Activated T-helper 2 cell treated with anti-CD3 and anti-CD28 coated beads, Interferon-gamma antibody, Interleukin-2, Interleukin-4, amounts not matched to agents 10 μg/mL and 5 μg/mL and 100 μg/mL, durations not matched to agents 14 hours and 24 hours and 36 hours (primary cell): ENCODE measurements at regions not wholly inside any gene's neighbourhood (a gene's known extent, or its start where the extent isn't known, plus 50 kb on each side); places are given as distances from the start of the nearest gene placed in this dataset.

Experiments used
- DNase-seq: peaks from one replicate; pipeline ENCODE4 v3.0.0; 2021; ENCODE audit warnings: low spot score
- H3K27ac Mint-ChIP-seq: one replicate; pipeline ENCODE4 v1.8.0; 2021; ENCODE audit warnings: mixed read lengths
- H3K27me3 Mint-ChIP-seq: one replicate; pipeline ENCODE4 v1.8.0; 2021; ENCODE audit warnings: low read depth, mixed read lengths
- H3K36me3 Mint-ChIP-seq: one replicate; pipeline ENCODE4 v1.8.0; 2021; ENCODE audit warnings: low read depth, mixed read lengths
- H3K4me1 Mint-ChIP-seq: one replicate; pipeline ENCODE4 v1.8.0; 2021; ENCODE audit warnings: low read depth, mixed read lengths
- H3K4me3 Mint-ChIP-seq: one replicate; pipeline ENCODE4 v1.8.0; 2021; ENCODE audit warnings: low read depth, mild to moderate bottlenecking, moderate library complexity, mixed read lengths
- H3K9me3 Mint-ChIP-seq: one replicate; pipeline ENCODE4 v1.8.0; 2021; ENCODE audit warnings: mixed read lengths
- intact Hi-C: fragments of 100-400 bp; cut with micrococcal nuclease; formaldehyde crosslinking; loops from one replicate; pipeline ENCODE4 v1.15.1; 2023

DNA sequence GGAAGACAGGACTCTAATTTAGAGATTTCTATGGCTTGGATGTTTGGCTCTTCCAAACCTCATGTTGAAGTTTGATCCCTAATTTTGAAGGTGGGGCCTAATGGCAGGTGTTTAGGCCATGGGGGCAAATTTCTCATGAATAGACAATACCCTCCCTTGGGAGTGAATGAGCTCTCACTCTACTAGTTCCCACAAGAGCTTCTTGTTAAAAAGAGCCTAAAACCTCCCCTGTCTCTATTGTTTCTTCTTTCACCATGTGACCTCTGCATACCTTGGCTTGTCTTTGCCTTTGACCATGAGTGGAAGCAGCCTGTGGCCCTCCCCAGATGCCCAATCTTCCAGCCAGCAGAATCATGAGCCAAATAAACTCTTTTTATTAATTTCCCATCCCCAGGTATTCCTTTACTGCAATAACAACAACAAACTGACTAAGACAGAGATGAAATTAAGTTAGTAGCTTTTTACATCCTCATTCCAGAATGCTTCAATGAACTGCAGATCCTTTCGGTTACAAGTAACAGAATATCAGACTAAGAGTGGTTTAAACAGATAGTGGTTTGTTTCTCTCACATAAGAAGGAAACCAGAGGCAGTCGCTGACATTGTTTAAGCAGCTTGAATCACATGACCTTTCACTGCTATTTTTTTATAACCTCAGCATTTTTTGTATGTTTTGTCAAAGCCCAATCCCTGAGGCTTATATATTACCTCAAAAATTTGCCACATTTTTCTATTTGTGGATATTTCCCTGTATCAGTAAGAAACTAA lies 1013.3 kb upstream of the SEMA6D start:
- H3K9me3 Mint-ChIP-seq, result peaks cover 51% of the 10 kb centered on the region
- no peak overlapping the region for H3K27ac Mint-ChIP-seq
- no peaks in the 10 kb centered on the region for H3K27me3 Mint-ChIP-seq
- no peaks in the 10 kb centered on the region for H3K36me3 Mint-ChIP-seq
- no peaks in the 10 kb centered on the region for H3K4me1 Mint-ChIP-seq
- intact Hi-C loops, result no loop called here
- no peak for DNase-seq
- no peak overlapping the region for H3K4me3 Mint-ChIP-seq

GRCh38 chr15:46707452-46707851 lies 1009.9 kb upstream of the SEMA6D start:
- H3K4me1 Mint-ChIP-seq, result no peaks in the 10 kb centered on the region
- peaks cover 53% of the 10 kb centered on the region for H3K9me3 Mint-ChIP-seq
- no peak overlapping the region for H3K4me3 Mint-ChIP-seq
- H3K27ac Mint-ChIP-seq, result no peak overlapping the region
- H3K36me3 Mint-ChIP-seq, result no peaks in the 10 kb centered on the region
- no peak for DNase-seq
- intact Hi-C loops, result no loop called here
- H3K27me3 Mint-ChIP-seq, result no peaks in the 10 kb centered on the region

GRCh38 chr15:46708226-46708625 lies 1009.1 kb upstream of the SEMA6D start:
- intact Hi-C loops, result no loop called here

DNA sequence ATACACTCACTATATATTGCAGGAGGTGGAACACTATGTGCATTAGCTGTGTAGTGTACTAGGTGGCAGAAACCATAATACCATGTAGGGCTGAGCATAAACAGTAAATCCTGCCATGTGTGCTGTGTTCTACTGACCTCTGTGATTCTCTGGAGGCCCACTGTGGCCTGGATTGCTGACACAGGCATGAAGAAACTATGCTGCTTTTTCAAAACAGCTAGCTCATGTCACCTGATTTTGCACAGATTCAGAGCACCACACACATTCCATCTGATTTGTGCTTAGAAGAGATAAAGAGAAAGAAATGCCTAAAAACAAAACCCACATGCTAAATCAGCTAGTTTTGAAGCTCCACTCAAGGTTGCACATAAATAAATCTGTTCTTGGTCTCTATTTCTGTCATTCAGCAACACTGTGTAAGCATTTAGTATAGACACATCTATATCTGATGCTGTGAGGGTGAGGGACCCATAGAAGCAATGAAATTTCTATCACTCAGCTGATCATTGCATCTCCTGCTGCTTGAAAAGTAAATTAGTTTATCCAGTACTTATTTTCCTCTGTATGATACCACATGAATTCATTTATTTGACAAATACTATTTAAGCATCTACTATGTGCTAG lies 1007.7 kb upstream of the SEMA6D start:
- DNase-seq, result no peak
- Mint-ChIP-seq H3K4me1 (no peaks in the 10 kb centered on the region), H3K36me3 (no peaks in the 10 kb centered on the region), H3K27ac (no peak overlapping the region), H3K27me3 (no peaks in the 10 kb centered on the region), H3K9me3 (peaks cover 54% of the 10 kb centered on the region), H3K4me3 (no peak overlapping the region)
- intact Hi-C loops, result no loop called here

More at GRCh38 chr15:46708226-46708625, 1009.1 kb upstream of the SEMA6D start:
- H3K4me3 Mint-ChIP-seq, result no peak overlapping the region
- H3K9me3 Mint-ChIP-seq, result peaks cover 52% of the 10 kb centered on the region
- DNase-seq, result no peak
- no peaks in the 10 kb centered on the region for H3K36me3 Mint-ChIP-seq
- H3K4me1 Mint-ChIP-seq, result no peaks in the 10 kb centered on the region
- no peaks in the 10 kb centered on the region for H3K27me3 Mint-ChIP-seq
- H3K27ac Mint-ChIP-seq, result no peak overlapping the region

GRCh38 chr15:46710401-46710960 lies 1006.8 kb upstream of the SEMA6D start:
- DNase-seq, result no peak
- intact Hi-C loops, result no loop called here
- Mint-ChIP-seq H3K9me3 (peaks cover 54% of the 10 kb centered on the region), H3K4me3 (no peak overlapping the region), H3K27me3 (no peaks in the 10 kb centered on the region), H3K4me1 (no peaks in the 10 kb centered on the region), H3K27ac (no peak overlapping the region), H3K36me3 (no peaks in the 10 kb centered on the region)

- Mint-ChIP-seq H3K27me3 (no peaks in the 10 kb centered on the region), H3K4me1 (no peaks in the 10 kb centered on the region), H3K9me3 (peaks cover 33% of the 10 kb centered on the region), H3K4me3 (no peak overlapping the region), H3K36me3 (no peaks in the 10 kb centered on the region), H3K27ac (no peak overlapping the region)
- no peak for DNase-seq
- intact Hi-C loops, result no loop called here
Measured at GRCh38 chr15:46713045-46713444, 1004.3 kb upstream of the SEMA6D start.

GRCh38 chr15:46714950-46715349 lies 1002.4 kb upstream of the SEMA6D start:
- Mint-ChIP-seq H3K27ac (no peak overlapping the region), H3K27me3 (no peaks in the 10 kb centered on the region), H3K9me3 (peaks cover 20% of the 10 kb centered on the region), H3K4me3 (no peak overlapping the region), H3K36me3 (no peaks in the 10 kb centered on the region), H3K4me1 (no peaks in the 10 kb centered on the region)
- DNase-seq, result no peak
- intact Hi-C loops, result no loop called here

- Mint-ChIP-seq H3K36me3 (no peaks in the 10 kb centered on the region), H3K27ac (no peak overlapping the region), H3K27me3 (no peaks in the 10 kb centered on the region), H3K4me3 (no peak overlapping the region), H3K9me3 (peaks cover 51% of the 10 kb centered on the region), H3K4me1 (no peaks in the 10 kb centered on the region)
- intact Hi-C loops, result no loop called here
- DNase-seq, result no peak
Measured at GRCh38 chr15:46723308-46723707, 994.0 kb upstream of the SEMA6D start.

- Mint-ChIP-seq H3K27me3 (no peaks in the 10 kb centered on the region), H3K4me3 (no peak overlapping the region), H3K4me1 (no peaks in the 10 kb centered on the region), H3K27ac (no peak overlapping the region), H3K36me3 (no peaks in the 10 kb centered on the region), H3K9me3 (peaks cover 37% of the 10 kb centered on the region)
- no peak for DNase-seq
- intact Hi-C loops, result no loop called here
Measured at GRCh38 chr15:46732060-46732459, 985.2 kb upstream of the SEMA6D start.

GRCh38 chr15:46735115-46735514 lies 982.2 kb upstream of the SEMA6D start:
- H3K36me3 Mint-ChIP-seq, result no peaks in the 10 kb centered on the region
- no peaks in the 10 kb centered on the region for H3K27me3 Mint-ChIP-seq
- intact Hi-C loops, result no loop called here
- no peak overlapping the region for H3K27ac Mint-ChIP-seq
- no peaks in the 10 kb centered on the region for H3K4me1 Mint-ChIP-seq
- H3K9me3 Mint-ChIP-seq, result peaks cover 30% of the 10 kb centered on the region
- H3K4me3 Mint-ChIP-seq, result no peak overlapping the region
- DNase-seq, result no peak

DNA sequence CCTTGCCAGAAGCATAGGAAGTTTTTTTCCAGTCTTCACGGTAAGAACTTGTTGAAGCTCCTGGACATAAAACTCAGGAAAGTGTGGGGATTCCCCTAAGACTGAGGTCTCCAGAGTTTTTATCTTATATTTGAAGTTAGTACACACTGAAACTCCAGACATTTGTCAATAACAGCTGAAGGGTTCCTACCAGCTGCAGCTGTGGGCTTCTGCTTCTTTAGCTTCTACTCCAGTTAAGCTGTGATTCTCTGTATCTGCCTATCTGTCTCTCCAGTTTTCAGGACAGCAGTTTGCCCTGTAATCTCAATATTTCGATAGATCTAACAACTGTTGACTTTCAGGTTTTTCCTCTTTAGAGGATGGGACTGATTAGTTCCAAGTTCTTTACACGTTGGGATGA lies 966.0 kb upstream of the SEMA6D start:
- H3K4me1 Mint-ChIP-seq, result no peaks in the 10 kb centered on the region

DNA sequence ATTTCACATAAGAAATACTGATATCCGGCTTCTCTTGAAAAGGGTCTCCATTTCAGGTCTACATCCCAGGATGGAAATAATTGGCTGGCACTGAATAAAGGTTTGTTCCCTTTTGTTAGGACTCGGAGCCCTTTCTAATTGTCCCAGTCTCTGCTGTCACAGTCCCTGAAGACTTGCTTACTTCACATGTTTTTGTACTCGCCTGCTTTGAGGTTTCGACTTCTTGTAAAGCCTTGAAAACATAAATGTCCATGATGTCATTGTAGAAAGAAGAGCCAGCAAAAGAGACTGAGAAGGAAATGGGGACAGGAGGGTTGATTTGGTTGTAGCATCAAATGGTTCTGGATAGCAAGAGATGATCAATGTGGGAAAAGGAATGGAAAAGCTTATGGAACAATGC lies 963.4 kb upstream of the SEMA6D start:
- no peaks in the 10 kb centered on the region for H3K36me3 Mint-ChIP-seq
- no peak overlapping the region for H3K4me3 Mint-ChIP-seq
- H3K27me3 Mint-ChIP-seq, result no peaks in the 10 kb centered on the region
- no peak for DNase-seq
- intact Hi-C loops, result no loop called here
- H3K27ac Mint-ChIP-seq, result no peak overlapping the region
- H3K4me1 Mint-ChIP-seq, result no peaks in the 10 kb centered on the region
- H3K9me3 Mint-ChIP-seq, result peaks cover 49% of the 10 kb centered on the region

More for the DNA sequence above, 966.0 kb upstream of the SEMA6D start:
- Mint-ChIP-seq H3K4me3 (no peak overlapping the region), H3K36me3 (no peaks in the 10 kb centered on the region), H3K9me3 (peaks cover 34% of the 10 kb centered on the region), H3K27ac (no peak overlapping the region), H3K27me3 (no peaks in the 10 kb centered on the region)
- no peak for DNase-seq
- intact Hi-C loops, result no loop called here

- Mint-ChIP-seq H3K4me3 (no peak overlapping the region), H3K9me3 (peaks cover 43% of the 10 kb centered on the region), H3K27me3 (no peaks in the 10 kb centered on the region), H3K4me1 (no peaks in the 10 kb centered on the region), H3K27ac (no peak overlapping the region), H3K36me3 (no peaks in the 10 kb centered on the region)
- intact Hi-C loops, result no loop called here
- DNase-seq, result no peak
Measured at GRCh38 chr15:46763091-46763490, 954.2 kb upstream of the SEMA6D start.
